Mucosa of descending colon (tissue), 3 donors: ENCODE measurements at regions not wholly inside any gene's neighbourhood (a gene's known extent, or its start where the extent isn't known, plus 50 kb on each side); places are given as distances from the start of the nearest gene placed in this dataset.
A peak's percentile ranks its signal among the peaks of the same experiment; 100 is the strongest.

Experiments
- ATAC-seq: fragments of 200-7000 bp; cut with Tn5 transposase; one replicate; pipeline ENCODE4 v1.9.1; 2020; ENCODE audit warnings: mild to moderate bottlenecking, moderate library complexity
- DNase-seq, 3 donors: peaks; one replicate each; pipeline ENCODE4 v3.0.0-alpha.2; 2020
- H3K36me3 ChIP-seq: fragments of 200-600 bp; one replicate; pipeline ENCODE4 v1.8.0; 2021; ENCODE audit warnings: low read depth, mild to moderate bottlenecking
- H3K4me1 ChIP-seq: fragments of 200-600 bp; one replicate; pipeline ENCODE4 v1.8.0; 2021; ENCODE audit warnings: low read depth, mild to moderate bottlenecking
- H3K4me3 ChIP-seq: fragments of 200-600 bp; one replicate; pipeline ENCODE4 v1.8.0; 2021; ENCODE audit warnings: mild to moderate bottlenecking
- H3K9me3 ChIP-seq: fragments of 200-600 bp; one replicate; pipeline ENCODE4 v1.8.0; 2021; ENCODE audit warnings: mild to moderate bottlenecking
- intact Hi-C, 2 donors: fragments of 100-400 bp; cut with DNase I in 1 of 2; cut with micrococcal nuclease in 1 of 2; formaldehyde crosslinking; loops; one replicate each; pipeline versions ENCODE4 v1.11.0 to v1.11.1; 2022; cut with DNase I, micrococcal nuclease
- TF ChIP-seq, protein P1 (sequence below): fragments of 200-600 bp; IDR thresholded peaks from one replicate; pipeline ENCODE4 v1.8.0; 2022; ENCODE audit warnings: antibody characterized with exemption, mild to moderate bottlenecking
- donor health status: DM: no; HTN: no; CAD: no; lungs with moderate emphysema.
- donor health status: DM: no; HTN: no; CAD: no.
- donor health status: DM: no; HTN: yes; CAD: no.

DNA sequence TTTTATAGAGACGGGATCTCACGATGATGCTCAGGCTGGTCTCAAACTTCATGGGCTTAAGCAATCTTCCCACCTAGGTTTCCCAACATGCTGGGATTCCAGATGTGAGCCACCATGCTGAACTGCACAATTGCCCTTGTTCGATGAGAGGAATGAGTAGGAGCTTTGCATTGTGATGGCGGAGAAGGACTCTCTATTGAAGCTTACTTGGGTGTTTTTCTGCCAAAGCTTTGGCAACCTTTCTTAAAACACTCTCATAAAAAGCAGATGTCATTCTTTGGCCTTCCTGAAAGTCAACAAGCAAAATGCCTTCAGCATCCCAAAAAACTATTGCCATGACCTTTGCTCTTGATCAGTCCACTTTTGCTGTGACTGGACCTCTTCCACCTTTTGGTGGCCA lies 904.8 kb upstream of the TMEM132C start:
- intact Hi-C loops, result no loop called here
- Histone ChIP-seq H3K9me3 (no peaks in the 10 kb centered on the region), H3K4me3 (no peak overlapping the region), H3K4me1 (no peaks in the 10 kb centered on the region), H3K36me3 (no peaks in the 10 kb centered on the region)
- no peak for ATAC-seq
- no peak for DNase-seq
- TF ChIP-seq, protein P1, sequence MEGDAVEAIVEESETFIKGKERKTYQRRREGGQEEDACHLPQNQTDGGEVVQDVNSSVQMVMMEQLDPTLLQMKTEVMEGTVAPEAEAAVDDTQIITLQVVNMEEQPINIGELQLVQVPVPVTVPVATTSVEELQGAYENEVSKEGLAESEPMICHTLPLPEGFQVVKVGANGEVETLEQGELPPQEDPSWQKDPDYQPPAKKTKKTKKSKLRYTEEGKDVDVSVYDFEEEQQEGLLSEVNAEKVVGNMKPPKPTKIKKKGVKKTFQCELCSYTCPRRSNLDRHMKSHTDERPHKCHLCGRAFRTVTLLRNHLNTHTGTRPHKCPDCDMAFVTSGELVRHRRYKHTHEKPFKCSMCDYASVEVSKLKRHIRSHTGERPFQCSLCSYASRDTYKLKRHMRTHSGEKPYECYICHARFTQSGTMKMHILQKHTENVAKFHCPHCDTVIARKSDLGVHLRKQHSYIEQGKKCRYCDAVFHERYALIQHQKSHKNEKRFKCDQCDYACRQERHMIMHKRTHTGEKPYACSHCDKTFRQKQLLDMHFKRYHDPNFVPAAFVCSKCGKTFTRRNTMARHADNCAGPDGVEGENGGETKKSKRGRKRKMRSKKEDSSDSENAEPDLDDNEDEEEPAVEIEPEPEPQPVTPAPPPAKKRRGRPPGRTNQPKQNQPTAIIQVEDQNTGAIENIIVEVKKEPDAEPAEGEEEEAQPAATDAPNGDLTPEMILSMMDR, result no peak

- ATAC-seq, result no peak
- Histone ChIP-seq H3K4me3 (no peak overlapping the region), H3K4me1 (no peaks in the 10 kb centered on the region), H3K36me3 (no peaks in the 10 kb centered on the region), H3K9me3 (no peaks in the 10 kb centered on the region)
- intact Hi-C loops, result no loop called here
- DNase-seq, result no peak
- TF ChIP-seq, protein P1, result no peak
These were observed 903.6 kb upstream of the TMEM132C start for GRCh38 chr12:127363392-127363791.

- TF ChIP-seq, protein P1, result no peak
- Histone ChIP-seq H3K36me3 (no peaks in the 10 kb centered on the region), H3K4me3 (no peak overlapping the region), H3K4me1 (no peaks in the 10 kb centered on the region), H3K9me3 (no peaks in the 10 kb centered on the region)
- intact Hi-C loops, result no loop called here
- ATAC-seq (no peak), DNase-seq (no peak)
These were observed 893.4 kb upstream of the TMEM132C start for GRCh38 chr12:127373559-127373958.

GRCh38 chr12:127374447-127374846 lies 892.5 kb upstream of the TMEM132C start:
- Histone ChIP-seq H3K9me3 (no peaks in the 10 kb centered on the region), H3K4me3 (no peak overlapping the region), H3K4me1 (no peaks in the 10 kb centered on the region), H3K36me3 (no peaks in the 10 kb centered on the region)
- DNase-seq (no peak), ATAC-seq (no peak)
- intact Hi-C loops, result no loop called here
- TF ChIP-seq, protein P1, result no peak

DNA sequence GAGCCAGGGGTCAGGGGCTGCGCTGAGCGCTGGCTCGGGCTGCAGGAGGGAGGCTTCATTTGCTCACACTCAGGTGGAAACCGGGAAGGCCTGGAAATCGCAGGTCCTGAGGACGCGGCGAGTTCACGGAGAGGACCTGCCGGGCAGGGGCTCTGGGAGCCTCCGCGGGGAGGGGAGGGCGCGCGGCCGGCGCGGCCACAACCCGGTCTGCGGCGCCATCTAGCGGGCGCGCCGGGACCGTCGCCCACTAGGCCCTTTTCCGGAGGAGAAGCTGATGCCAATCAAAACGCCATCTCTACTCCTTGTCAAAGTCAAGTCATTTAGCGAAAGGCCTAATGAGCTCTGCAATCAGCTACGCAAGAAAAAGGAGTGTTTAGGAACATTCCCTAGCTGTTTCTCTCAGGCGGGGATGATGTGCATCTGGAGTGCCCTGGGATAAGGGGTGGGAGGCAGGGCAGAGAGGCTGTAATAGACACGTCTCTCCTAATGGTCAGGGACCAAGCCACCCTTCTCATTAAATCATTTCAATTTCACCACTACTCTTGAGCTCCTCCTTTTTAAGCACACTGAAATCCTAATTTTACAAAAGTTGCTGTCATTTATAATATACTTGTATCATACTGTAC lies 885.8 kb upstream of the TMEM132C start:
- intact Hi-C loops, result no loop called here
- no peaks in the 10 kb centered on the region for H3K36me3 ChIP-seq
- ATAC-seq (peak; percentile 68), DNase-seq (peak in 2 of 3 donors; percentile 34 to 41)
- no peaks in the 10 kb centered on the region for H3K9me3 ChIP-seq
- H3K4me3 ChIP-seq, result no peak overlapping the region
- TF ChIP-seq, protein P1, result peak; percentile 62
- H3K4me1 ChIP-seq, result peaks cover 5% of the 10 kb centered on the region

DNA sequence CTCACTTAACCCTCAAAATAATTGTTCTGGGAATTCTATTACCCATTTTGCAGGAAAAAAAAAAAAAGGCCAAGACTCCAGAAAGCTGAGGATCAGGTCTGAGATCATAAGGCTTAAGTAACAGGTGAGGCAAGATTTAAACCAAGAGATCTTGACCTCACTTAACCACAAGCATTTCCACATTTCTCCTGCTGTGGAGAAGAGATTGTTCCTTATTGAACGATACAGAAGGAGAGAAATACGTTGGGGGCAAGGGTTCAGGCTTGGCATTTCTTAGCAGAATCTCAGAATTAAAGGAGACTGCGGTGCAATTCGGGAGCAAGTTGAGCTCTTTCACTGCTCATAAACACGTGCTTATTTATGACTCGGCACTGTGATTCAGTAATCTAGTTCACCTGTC lies 885.3 kb upstream of the TMEM132C start:
- ATAC-seq (no peak), DNase-seq (no peak)
- intact Hi-C loops, result no loop called here
- Histone ChIP-seq H3K36me3 (no peaks in the 10 kb centered on the region), H3K9me3 (no peaks in the 10 kb centered on the region), H3K4me1 (peaks cover 5% of the 10 kb centered on the region), H3K4me3 (no peak overlapping the region)
- TF ChIP-seq, protein P1, result no peak
